Ovary (tissue), 3 donors: ENCODE measurements at regions not wholly inside any gene's neighbourhood (a gene's known extent, or its start where the extent isn't known, plus 50 kb on each side); places are given as distances from the start of the nearest gene placed in this dataset.

Experiments used
- CTCF ChIP-seq, 3 donors: fragments of 450-650 bp in 2 of 3; fragments of 200-600 bp in 1 of 3; IDR thresholded peaks; one replicate each; pipeline versions ENCODE4 v1.5.1 to v1.8.0; 2016 to 2022; ENCODE audit warnings: antibody characterized with exemption in 3 of 3, mild to moderate bottlenecking in 1 of 3
- EP300 ChIP-seq: sonication (generic); formaldehyde crosslinking; IDR thresholded peaks from one replicate; pipeline ENCODE4 v1.6.1; 2017; ENCODE audit warnings: antibody characterized with exemption
- POLR2A ChIP-seq: fragments of 450-650 bp; IDR thresholded peaks from one replicate; pipeline ENCODE4 v1.6.1; 2017; ENCODE audit warnings: antibody characterized with exemption, mild to moderate bottlenecking, moderate library complexity
- donor health status: DM: no; HTN: no; CAD: no.

GRCh38 chr19:29884466-29884865 is 57.6 kb upstream of the URI1 start:
- no peak for TF ChIP-seq CTCF (IDR thresholded peaks at IDR 0.05)
- no peak for TF ChIP-seq EP300
- no peak for TF ChIP-seq POLR2A
